B cell (primary cell): ENCODE measurements at regions not wholly inside any gene's neighbourhood (a gene's known extent, or its start where the extent isn't known, plus 50 kb on each side); places are given as distances from the start of the nearest gene placed in this dataset.

Experiments used
- ATAC-seq: fragments of 200-7000 bp; cut with Tn5 transposase; one replicate; pipeline ENCODE4 v1.10.0; 2021; ENCODE audit warnings: low read depth, mild to moderate bottlenecking, moderate number of reproducible peaks, moderate library complexity
- CTCF ChIA-PET: fragments of 350-600 bp; sonication (Branson Sonifier 250); formaldehyde crosslinking; loops from one replicate; lab custom pipeline; 2021; ENCODE audit warnings: antibody characterized with exemption, inconsistent platforms; lab: Charles Lee
- POLR2A ChIA-PET: fragments of 350-600 bp; sonication (Branson Sonifier 250); formaldehyde crosslinking; loops from one replicate; lab custom pipeline; 2021; ENCODE audit warnings: antibody characterized with exemption; lab: Charles Lee
- DNase-seq: peaks from one replicate; pipeline ENCODE4 v3.0.0; 2013
- H2AFZ ChIP-seq: 2 replicates; pipeline ENCODE4 v1.6.1; 2012; ENCODE audit warnings: mild to moderate bottlenecking, low read depth, low read length; ENCODE audit not compliant: insufficient read depth, poor library complexity, severe bottlenecking
- H3K27ac ChIP-seq, 2 donors: 1 replicate in 1 of 2; 2 replicates in 1 of 2; pipeline ENCODE4 v1.5.1; 2012 to 2013; ENCODE audit warnings: low read length in 2 of 2, mild to moderate bottlenecking in 2 of 2, moderate library complexity in 1 of 2
- H3K27me3 ChIP-seq, 4 experiments: fragments of 200-600 bp in 1 of 4; sonication (generic) in 1 of 4; replicated peaks in 1 of 4; 1 replicate in 2 of 4; 2 replicates in 2 of 4; pipeline versions ENCODE4 v1.6.1 to v1.7.0; 2013 to 2016; ENCODE audit warnings: low read length in 3 of 4, mild to moderate bottlenecking in 2 of 4, mixed read lengths in 1 of 4, moderate library complexity in 1 of 4; ENCODE audit not compliant: insufficient read depth in 4 of 4, control insufficient read depth in 3 of 4; ENCODE audit errors: control extremely low read depth in 1 of 4
- H3K36me3 ChIP-seq, 2 experiments: replicated peaks in 1 of 2; 1 replicate in 1 of 2; 2 replicates in 1 of 2; pipeline versions ENCODE4 v1.6.1 to v1.7.1; 2013; ENCODE audit warnings: low read length in 1 of 2; ENCODE audit not compliant: insufficient read depth in 2 of 2, control insufficient read depth in 1 of 2; ENCODE audit errors: control extremely low read depth in 1 of 2, extremely low read depth in 1 of 2
- H3K4me1 ChIP-seq, 2 donors: fragments of 200-600 bp in 1 of 2; sonication (generic) in 1 of 2; 1 replicate in 1 of 2; 2 replicates in 1 of 2; pipeline versions ENCODE4 v1.5.1 to v1.6.1; 2013 to 2017; ENCODE audit warnings: low read length in 2 of 2; ENCODE audit not compliant: control insufficient read depth in 2 of 2, insufficient read depth in 2 of 2
- H3K4me2 ChIP-seq: replicated peaks from 2 replicates; pipeline ENCODE3; 2012; ENCODE audit warnings: mild to moderate bottlenecking, low read depth, low read length; ENCODE audit not compliant: poor library complexity, severe bottlenecking
- H3K4me3 ChIP-seq, 5 experiments: fragments of 200-600 bp in 1 of 5; sonication (generic) in 1 of 5; 1 replicate in 3 of 5; 2 replicates in 2 of 5; pipeline versions ENCODE4 v1.5.1 to v1.7.0; 2011 to 2016; ENCODE audit warnings: low read length in 4 of 5, mild to moderate bottlenecking in 4 of 5, low read depth in 2 of 5, control low read depth in 1 of 5, moderate library complexity in 1 of 5; ENCODE audit not compliant: insufficient read depth in 1 of 5; ENCODE audit errors: control extremely low read depth in 1 of 5, extremely low read depth in 1 of 5
- H3K79me2 ChIP-seq: fragments of 200-600 bp; sonication (generic); one replicate; pipeline ENCODE4 v1.6.0; 2016; ENCODE audit warnings: low read length; ENCODE audit not compliant: control insufficient read depth, insufficient read depth
- H3K9ac ChIP-seq: fragments of 200-600 bp; sonication (generic); 2 replicates; pipeline ENCODE4 v1.6.1; 2017; ENCODE audit warnings: mild to moderate bottlenecking, low read length, moderate library complexity
- H3K9me3 ChIP-seq, 3 donors: one replicate each; pipeline versions ENCODE4 v1.6.1 to v1.7.1; 2013; ENCODE audit warnings: low read length in 2 of 3; ENCODE audit not compliant: control insufficient read depth in 2 of 3, insufficient read depth in 1 of 3; ENCODE audit errors: control extremely low read depth in 1 of 3
- H4K20me1 ChIP-seq: 2 replicates; pipeline ENCODE4 v1.6.0; 2012; ENCODE audit warnings: mild to moderate bottlenecking, low read length; ENCODE audit not compliant: insufficient read depth, control insufficient read depth, poor library complexity, severe bottlenecking
- H3K27ac Mint-ChIP-seq: one replicate; pipeline ENCODE4 v1.8.0; 2021; ENCODE audit warnings: mixed read lengths
- H3K27me3 Mint-ChIP-seq: one replicate; pipeline ENCODE4 v1.8.0; 2021; ENCODE audit warnings: mixed read lengths
- H3K4me1 Mint-ChIP-seq: one replicate; pipeline ENCODE4 v1.8.0; 2021; ENCODE audit warnings: mixed read lengths
- H3K4me3 Mint-ChIP-seq: one replicate; pipeline ENCODE4 v1.8.0; 2021; ENCODE audit warnings: mixed read lengths
- H3K9me3 Mint-ChIP-seq: one replicate; pipeline ENCODE4 v1.8.0; 2022; ENCODE audit warnings: mixed read lengths; ENCODE audit not compliant: insufficient read depth
- CTCF ChIP-seq: fragments of 200-600 bp; IDR thresholded peaks from one replicate; pipeline ENCODE4 v1.8.0; 2022; ENCODE audit warnings: antibody characterized with exemption, mild to moderate bottlenecking
- EZH2 ChIP-seq: IDR thresholded peaks from 2 replicates; pipeline ENCODE4 v1.6.1; 2012; ENCODE audit warnings: borderline replicate concordance, low read depth, mild to moderate bottlenecking, moderate library complexity, low read length; ENCODE audit not compliant: insufficient read depth, poor library complexity, severe bottlenecking
- WGBS: methylation state at CpG from one replicate; pipeline ENCODE4 v1.1.5; 2013; ENCODE audit warnings: missing lambda C conversion rate; ENCODE audit not compliant: insufficient coverage; 5-methylcytosine and 5-hydroxymethylcytosine counted together
- intact Hi-C: fragments of 100-400 bp; cut with micrococcal nuclease; formaldehyde crosslinking; loops from one replicate; pipeline ENCODE4 v1.10.0; 2022

GRCh38 chr5:42970636-42971559 lies 69.2 kb downstream of the ANXA2R start:
- H2AFZ ChIP-seq, result no peak overlapping the region
- no peak overlapping the region for H3K4me3 ChIP-seq
- no peaks in the 10 kb centered on the region for H3K79me2 ChIP-seq
- intact Hi-C loops, result no loop called here
- no peak overlapping the region for H3K27ac ChIP-seq
- Mint-ChIP-seq H3K4me3 (no peak overlapping the region), H3K27ac (no peak overlapping the region), H3K9me3 (no peaks in the 10 kb centered on the region), H3K27me3 (no peaks in the 10 kb centered on the region), H3K4me1 (no peaks in the 10 kb centered on the region)
- no peak for DNase-seq
- H3K4me2 ChIP-seq, result no peak overlapping the region
- ChIA-PET POLR2A (no interaction called here), CTCF (interaction anchor here (1.3 to 1.5 kb wide), 2 partner anchors 21 to 62 kb away, joined by 3 to 8 read pairs; no protein-coding TSS in a partner anchor)
- no peaks in the 10 kb centered on the region for H3K9me3 ChIP-seq
- no peak for ATAC-seq
- WGBS, result 92% methylated on average over 29 of the region's 32 CpGs
- no peak for TF ChIP-seq EZH2
- no peak for TF ChIP-seq CTCF
- no peak overlapping the region for H3K9ac ChIP-seq
- H3K4me1 ChIP-seq, result no peaks in the 10 kb centered on the region
- H3K36me3 ChIP-seq, result peaks cover 0 to 8% of the 10 kb centered on the region in 2 experiments
- H4K20me1 ChIP-seq, result no peaks in the 10 kb centered on the region
- H3K27me3 ChIP-seq, result no peaks in the 10 kb centered on the region

- ATAC-seq, result no peak
- Histone ChIP-seq H3K4me1 (no peaks in the 10 kb centered on the region), H3K4me2 (no peak overlapping the region), H3K4me3 (no peak overlapping the region), H2AFZ (no peak overlapping the region), H4K20me1 (no peaks in the 10 kb centered on the region), H3K27ac (no peak overlapping the region), H3K79me2 (no peaks in the 10 kb centered on the region), H3K27me3 (no peaks in the 10 kb centered on the region), H3K9me3 (no peaks in the 10 kb centered on the region), H3K36me3 (no peaks in the 10 kb centered on the region), H3K9ac (no peak overlapping the region)
- ChIA-PET POLR2A (no interaction called here), CTCF (no interaction called here)
- H3K4me1 Mint-ChIP-seq, result peaks cover 5% of the 10 kb centered on the region
- no peaks in the 10 kb centered on the region for H3K9me3 Mint-ChIP-seq
- no peaks in the 10 kb centered on the region for H3K27me3 Mint-ChIP-seq
- WGBS, result no CpG with 5 or more reads among the region's 3 CpGs
- intact Hi-C loops, result no loop called here
- no peak for TF ChIP-seq EZH2
- no peak overlapping the region for H3K27ac Mint-ChIP-seq
- H3K4me3 Mint-ChIP-seq, result no peak overlapping the region
- no peak for DNase-seq
Observed at GRCh38 chr5:42965934-42966333, 74.2 kb downstream of the ANXA2R start.
